MM.1S (cell line): ENCODE measurements at regions not wholly inside any gene's neighbourhood (a gene's known extent, or its start where the extent isn't known, plus 50 kb on each side); places are given as distances from the start of the nearest gene placed in this dataset.

Source experiments
- EZH2 ChIP-seq: fragments of 300-600 bp; sonication (generic); optimal IDR thresholded peaks from 2 replicates; pipeline ENCODE3; 2017; ENCODE audit warnings: low read depth, mild to moderate bottlenecking, antibody characterized with exemption, low read length, mixed read lengths
- TF ChIP-seq, protein P1 (sequence below): fragments of 300-600 bp; sonication (generic); IDR thresholded peaks from 2 replicates; pipeline ENCODE4 v1.5.1; 2016; ENCODE audit warnings: antibody characterized with exemption, low read length, mixed read lengths

GRCh38 chr5:120298981-120299380, 165.1 kb upstream of the PRR16 start:
- no peak for TF ChIP-seq EZH2
- TF ChIP-seq, protein P1, sequence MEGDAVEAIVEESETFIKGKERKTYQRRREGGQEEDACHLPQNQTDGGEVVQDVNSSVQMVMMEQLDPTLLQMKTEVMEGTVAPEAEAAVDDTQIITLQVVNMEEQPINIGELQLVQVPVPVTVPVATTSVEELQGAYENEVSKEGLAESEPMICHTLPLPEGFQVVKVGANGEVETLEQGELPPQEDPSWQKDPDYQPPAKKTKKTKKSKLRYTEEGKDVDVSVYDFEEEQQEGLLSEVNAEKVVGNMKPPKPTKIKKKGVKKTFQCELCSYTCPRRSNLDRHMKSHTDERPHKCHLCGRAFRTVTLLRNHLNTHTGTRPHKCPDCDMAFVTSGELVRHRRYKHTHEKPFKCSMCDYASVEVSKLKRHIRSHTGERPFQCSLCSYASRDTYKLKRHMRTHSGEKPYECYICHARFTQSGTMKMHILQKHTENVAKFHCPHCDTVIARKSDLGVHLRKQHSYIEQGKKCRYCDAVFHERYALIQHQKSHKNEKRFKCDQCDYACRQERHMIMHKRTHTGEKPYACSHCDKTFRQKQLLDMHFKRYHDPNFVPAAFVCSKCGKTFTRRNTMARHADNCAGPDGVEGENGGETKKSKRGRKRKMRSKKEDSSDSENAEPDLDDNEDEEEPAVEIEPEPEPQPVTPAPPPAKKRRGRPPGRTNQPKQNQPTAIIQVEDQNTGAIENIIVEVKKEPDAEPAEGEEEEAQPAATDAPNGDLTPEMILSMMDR: no peak
